Mammary epithelial cell (primary cell): ENCODE measurements at regions not wholly inside any gene's neighbourhood (a gene's known extent, or its start where the extent isn't known, plus 50 kb on each side); places are given as distances from the start of the nearest gene placed in this dataset.

ENCODE experiments used
- EZH2 ChIP-seq: IDR thresholded peaks from 2 replicates; pipeline ENCODE4 v1.6.1; 2012; ENCODE audit warnings: low read length, inconsistent platforms, borderline replicate concordance
- TF ChIP-seq, protein P1 (sequence below), 2 donors: IDR thresholded peaks in 1 of 2; conservative IDR thresholded peaks in 1 of 2; 2 replicates each; pipeline ENCODE4 v1.5.1; 2011 to 2012; ENCODE audit warnings: inconsistent platforms in 2 of 2, low read length in 2 of 2, mild to moderate bottlenecking in 2 of 2, control low read depth in 1 of 2, low read depth in 1 of 2; ENCODE audit not compliant: insufficient read depth in 1 of 2; ENCODE audit errors: extremely low read depth in 1 of 2

- TF ChIP-seq, protein P1, sequence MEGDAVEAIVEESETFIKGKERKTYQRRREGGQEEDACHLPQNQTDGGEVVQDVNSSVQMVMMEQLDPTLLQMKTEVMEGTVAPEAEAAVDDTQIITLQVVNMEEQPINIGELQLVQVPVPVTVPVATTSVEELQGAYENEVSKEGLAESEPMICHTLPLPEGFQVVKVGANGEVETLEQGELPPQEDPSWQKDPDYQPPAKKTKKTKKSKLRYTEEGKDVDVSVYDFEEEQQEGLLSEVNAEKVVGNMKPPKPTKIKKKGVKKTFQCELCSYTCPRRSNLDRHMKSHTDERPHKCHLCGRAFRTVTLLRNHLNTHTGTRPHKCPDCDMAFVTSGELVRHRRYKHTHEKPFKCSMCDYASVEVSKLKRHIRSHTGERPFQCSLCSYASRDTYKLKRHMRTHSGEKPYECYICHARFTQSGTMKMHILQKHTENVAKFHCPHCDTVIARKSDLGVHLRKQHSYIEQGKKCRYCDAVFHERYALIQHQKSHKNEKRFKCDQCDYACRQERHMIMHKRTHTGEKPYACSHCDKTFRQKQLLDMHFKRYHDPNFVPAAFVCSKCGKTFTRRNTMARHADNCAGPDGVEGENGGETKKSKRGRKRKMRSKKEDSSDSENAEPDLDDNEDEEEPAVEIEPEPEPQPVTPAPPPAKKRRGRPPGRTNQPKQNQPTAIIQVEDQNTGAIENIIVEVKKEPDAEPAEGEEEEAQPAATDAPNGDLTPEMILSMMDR (conservative IDR thresholded peaks at IDR 0.05 in 1 of 2, IDR thresholded peaks at IDR 0.05 in 1 of 2; ENCODE audit: extremely low read depth in 1 of 2, insufficient read depth in 1 of 2, low read depth in 1 of 2, low read length in 2 of 2) = no peak
- TF ChIP-seq EZH2 = no peak
Observed at GRCh38 chr7:110454713-110455112, 636.2 kb upstream of the LRRN3 start.
